IPS-20b (cell line): ENCODE measurements at regions not wholly inside any gene's neighbourhood (a gene's known extent, or its start where the extent isn't known, plus 50 kb on each side); places are given as distances from the start of the nearest gene placed in this dataset.

Source experiments
- H3K27ac ChIP-seq: one replicate; pipeline ENCODE4 v1.5.1; 2013; ENCODE audit warnings: low read length
- H3K27me3 ChIP-seq: 2 replicates; pipeline ENCODE4 v1.6.1; 2013; ENCODE audit warnings: mild to moderate bottlenecking, low read length, inconsistent platforms; ENCODE audit not compliant: insufficient read depth
- H3K36me3 ChIP-seq: 2 replicates; pipeline ENCODE4 v1.6.1; 2013; ENCODE audit warnings: low read depth, mild to moderate bottlenecking, inconsistent platforms, low read length, moderate library complexity; ENCODE audit not compliant: insufficient read depth
- H3K4me1 ChIP-seq: 2 replicates; pipeline ENCODE4 v1.6.1; 2013; ENCODE audit warnings: mild to moderate bottlenecking, control low read depth, inconsistent platforms, low read length, moderate library complexity; ENCODE audit not compliant: insufficient read depth
- H3K4me3 ChIP-seq: 2 replicates; pipeline ENCODE4 v1.5.1; 2013; ENCODE audit warnings: mild to moderate bottlenecking, low read length, inconsistent platforms
- H3K9ac ChIP-seq: 2 replicates; pipeline ENCODE4 v1.6.1; 2013; ENCODE audit warnings: low read depth, mild to moderate bottlenecking, inconsistent platforms, low read length, moderate library complexity
- H3K9me3 ChIP-seq: 2 replicates; pipeline ENCODE4 v1.6.1; 2013; ENCODE audit warnings: mild to moderate bottlenecking, low read depth, low read length, inconsistent platforms; ENCODE audit not compliant: insufficient read depth

- Histone ChIP-seq H3K36me3 (no peaks in the 10 kb centered on the region), H3K9me3 (no peaks in the 10 kb centered on the region), H3K4me3 (no peak overlapping the region), H3K9ac (no peak overlapping the region), H3K27me3 (no peaks in the 10 kb centered on the region), H3K27ac (no peak overlapping the region), H3K4me1 (no peaks in the 10 kb centered on the region)
Measured at GRCh38 chr5:3287516-3287915, 308.1 kb upstream of the IRX1 start.

- no peak overlapping the region for H3K27ac ChIP-seq
- 0 out of 2 replicates have a peak, but pooled peaks cover 3% of the 10 kb centered on the region for H3K4me1 ChIP-seq
- H3K27me3 ChIP-seq, result no peaks in the 10 kb centered on the region
- no peaks in the 10 kb centered on the region for H3K36me3 ChIP-seq
- H3K9me3 ChIP-seq, result no peaks in the 10 kb centered on the region
- H3K9ac ChIP-seq, result no peak overlapping the region
- H3K4me3 ChIP-seq, result no peak overlapping the region
Measured at GRCh38 chr5:3285621-3286020, 310.0 kb upstream of the IRX1 start.

DNA sequence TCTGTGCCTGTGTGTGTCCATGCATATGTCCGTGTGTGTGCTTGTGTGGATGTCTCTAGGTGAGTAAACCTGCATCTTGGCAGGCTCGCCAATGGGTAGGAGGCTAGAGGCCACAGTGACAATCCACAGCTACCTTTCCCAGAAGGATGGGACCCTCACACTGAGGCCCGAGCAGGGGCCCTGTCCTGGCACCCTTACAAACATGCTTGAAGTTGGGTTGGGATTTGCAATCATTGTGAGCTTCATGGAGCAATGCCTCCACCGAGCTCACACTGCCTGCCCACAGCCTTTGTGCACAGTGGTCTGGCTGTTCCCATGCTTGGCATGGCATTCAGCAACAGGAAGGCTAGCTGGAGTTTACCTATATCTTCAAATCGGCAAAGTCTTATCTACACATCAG lies 311.1 kb upstream of the IRX1 start:
- no peaks in the 10 kb centered on the region for H3K36me3 ChIP-seq
- H3K9ac ChIP-seq, result no peak overlapping the region
- 0 out of 2 replicates have a peak, but pooled peaks cover 3% of the 10 kb centered on the region for H3K4me1 ChIP-seq
- H3K4me3 ChIP-seq, result no peak overlapping the region
- no peaks in the 10 kb centered on the region for H3K9me3 ChIP-seq
- no peak overlapping the region for H3K27ac ChIP-seq
- no peaks in the 10 kb centered on the region for H3K27me3 ChIP-seq

- no peaks in the 10 kb centered on the region for H3K9me3 ChIP-seq
- no peak overlapping the region for H3K9ac ChIP-seq
- H3K4me3 ChIP-seq, result no peak overlapping the region
- no peak overlapping the region for H3K27ac ChIP-seq
- peaks cover 8% of the 10 kb centered on the region; the same call in 1 of the 2 replicates for H3K4me1 ChIP-seq
- no peaks in the 10 kb centered on the region for H3K27me3 ChIP-seq
- H3K36me3 ChIP-seq, result no peaks in the 10 kb centered on the region
Measured at GRCh38 chr5:3282841-3283240, 312.8 kb upstream of the IRX1 start.

DNA sequence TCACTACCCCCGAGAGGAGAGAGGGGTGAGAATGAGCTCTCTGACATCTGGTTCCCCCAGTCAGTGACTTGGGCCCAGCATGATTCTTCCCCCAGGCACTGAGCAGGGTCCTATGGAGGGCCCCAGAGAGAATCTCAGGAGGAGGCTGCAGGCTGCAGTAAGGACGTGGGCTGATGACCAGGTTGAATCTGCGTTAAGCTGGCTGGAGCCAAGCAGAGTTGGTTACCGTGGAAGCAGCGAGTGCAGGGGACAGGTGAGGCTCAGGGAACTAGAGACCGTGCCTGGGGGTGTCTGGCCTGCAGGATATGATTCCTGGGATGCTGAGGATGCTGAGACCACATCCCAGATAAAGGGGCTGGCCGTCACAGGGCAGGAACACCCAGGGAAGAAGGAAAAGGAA lies 314.3 kb upstream of the IRX1 start:
- Histone ChIP-seq H3K4me1 (peaks cover 11% of the 10 kb centered on the region; the same call in 1 of the 2 replicates), H3K27me3 (no peaks in the 10 kb centered on the region), H3K9ac (no peak overlapping the region), H3K4me3 (no peak overlapping the region), H3K27ac (no peak overlapping the region), H3K36me3 (no peaks in the 10 kb centered on the region), H3K9me3 (no peaks in the 10 kb centered on the region)

DNA sequence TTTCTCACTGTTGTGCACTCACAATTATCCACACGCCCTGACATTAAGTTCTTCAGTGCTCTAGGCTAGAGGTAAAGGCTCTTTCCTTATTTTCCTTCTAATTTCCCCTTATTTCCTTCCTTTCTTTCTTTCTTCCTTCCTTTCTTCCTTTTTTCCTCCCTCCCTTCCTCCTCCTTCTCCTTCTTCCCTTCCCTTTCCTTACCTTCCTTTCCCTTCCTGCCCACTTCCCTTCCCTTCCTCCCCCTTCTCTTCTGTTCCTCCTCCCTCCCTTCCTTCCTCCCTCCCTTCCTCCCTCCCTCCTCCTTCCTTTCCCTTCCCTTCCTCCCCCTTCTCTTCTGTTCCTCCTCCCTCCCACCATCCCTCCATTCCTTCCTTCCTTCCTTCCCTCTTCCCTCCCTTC lies 317.0 kb upstream of the IRX1 start:
- Histone ChIP-seq H3K9ac (no peak overlapping the region), H3K4me3 (no peak overlapping the region), H3K27me3 (0 out of 2 replicates have a peak, but pooled peaks cover 5% of the 10 kb centered on the region), H3K4me1 (peaks cover 11% of the 10 kb centered on the region; the same call in 1 of the 2 replicates), H3K36me3 (no peaks in the 10 kb centered on the region), H3K9me3 (no peaks in the 10 kb centered on the region), H3K27ac (no peak overlapping the region)

DNA sequence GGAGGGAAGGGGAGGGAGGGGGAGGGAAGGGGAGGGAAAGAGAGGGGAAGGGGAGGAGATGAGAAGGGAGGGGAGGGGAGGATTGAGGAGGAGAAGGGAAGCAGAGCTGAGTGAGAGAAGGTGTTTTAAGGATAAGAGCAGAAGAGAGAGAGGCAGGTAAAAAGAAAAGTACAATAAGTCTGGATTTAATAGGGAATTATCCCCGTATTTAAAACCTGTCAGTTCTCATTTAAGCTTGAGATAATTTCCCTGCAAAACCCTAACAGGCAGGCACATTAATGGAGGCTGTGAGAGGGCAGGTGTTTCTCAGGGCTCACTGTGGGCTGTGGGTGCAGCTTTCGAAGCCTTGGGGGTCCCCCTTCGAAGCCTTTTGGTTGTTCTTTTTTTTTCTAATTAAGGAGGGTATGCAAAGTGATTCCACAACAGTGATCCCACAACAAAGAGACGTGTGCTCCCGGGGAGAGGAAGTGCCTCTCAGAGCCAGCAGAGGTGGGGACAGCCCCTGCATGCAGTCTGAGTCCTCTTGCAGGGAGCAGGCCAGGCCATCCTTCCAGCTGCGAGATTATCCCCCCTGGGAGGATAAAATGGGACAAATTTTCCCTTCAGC lies 317.9 kb upstream of the IRX1 start:
- Histone ChIP-seq H3K27me3 (0 out of 2 replicates have a peak, but pooled peaks cover 5% of the 10 kb centered on the region), H3K4me1 (peaks cover 11% of the 10 kb centered on the region; the same call in 1 of the 2 replicates), H3K9me3 (no peaks in the 10 kb centered on the region), H3K4me3 (no peak overlapping the region; the same call in 1 of the 2 replicates), H3K9ac (no peak overlapping the region), H3K36me3 (no peaks in the 10 kb centered on the region), H3K27ac (no peak overlapping the region)

DNA sequence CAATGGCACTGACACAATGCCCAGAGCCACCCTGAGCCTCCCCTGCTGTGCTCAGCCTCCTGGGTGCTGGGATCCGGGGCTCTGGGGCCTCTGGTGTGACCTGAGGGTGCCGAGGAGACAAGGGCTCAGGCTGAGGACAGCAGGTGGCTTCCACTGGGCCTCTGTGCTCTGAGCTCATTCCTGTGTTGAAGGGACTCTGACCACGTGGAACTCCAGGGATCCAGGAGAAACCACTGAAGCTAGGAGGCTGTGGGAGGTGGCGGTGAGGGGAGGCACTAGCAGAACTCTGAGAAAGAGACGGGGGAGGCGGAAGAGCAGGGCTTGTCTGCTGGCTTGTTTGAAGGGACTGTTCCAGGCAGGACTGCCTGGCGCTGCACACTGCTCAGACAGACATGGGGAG lies 318.7 kb upstream of the IRX1 start:
- Histone ChIP-seq H3K36me3 (no peaks in the 10 kb centered on the region), H3K9me3 (no peaks in the 10 kb centered on the region), H3K27me3 (0 out of 2 replicates have a peak, but pooled peaks cover 5% of the 10 kb centered on the region), H3K4me3 (no peak overlapping the region), H3K4me1 (peaks cover 11% of the 10 kb centered on the region; the same call in 1 of the 2 replicates), H3K27ac (no peak overlapping the region), H3K9ac (no peak overlapping the region)

- H3K4me3 ChIP-seq, result no peak overlapping the region
- no peaks in the 10 kb centered on the region for H3K4me1 ChIP-seq
- no peak overlapping the region for H3K27ac ChIP-seq
- no peaks in the 10 kb centered on the region for H3K9me3 ChIP-seq
- H3K27me3 ChIP-seq, result no peaks in the 10 kb centered on the region
- H3K9ac ChIP-seq, result no peak overlapping the region
- H3K36me3 ChIP-seq, result no peaks in the 10 kb centered on the region
Measured at GRCh38 chr5:3269395-3270169, 326.1 kb upstream of the IRX1 start.

DNA sequence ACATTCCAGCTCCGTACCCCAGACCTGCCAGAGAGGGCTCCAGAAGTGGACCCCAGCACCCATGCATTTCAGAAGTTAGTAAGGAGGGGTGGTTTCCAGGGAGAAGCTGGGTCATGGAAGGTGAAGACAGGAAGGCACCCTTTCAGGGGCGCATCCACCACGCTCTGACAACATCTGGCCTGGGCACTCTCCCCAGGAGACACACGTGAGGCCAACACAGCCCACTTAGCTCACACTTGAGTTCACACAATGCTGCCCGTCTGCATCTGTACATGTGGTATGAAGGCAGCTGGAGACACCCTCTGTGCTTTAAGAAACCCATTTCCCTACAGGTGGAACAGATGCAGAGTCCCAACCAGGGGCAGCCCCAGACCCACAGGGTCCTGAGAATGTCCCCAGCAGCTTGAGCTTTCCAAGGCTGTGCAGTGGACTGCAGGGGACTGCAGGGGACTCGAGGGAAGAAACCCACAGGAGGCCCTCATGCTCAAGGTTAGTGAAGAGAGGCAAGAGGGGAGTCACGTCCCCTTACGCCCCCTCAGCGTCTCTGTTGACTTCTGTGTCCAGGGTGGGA lies 326.8 kb upstream of the IRX1 start:
- Histone ChIP-seq H3K27ac (no peak overlapping the region), H3K9me3 (no peaks in the 10 kb centered on the region), H3K36me3 (no peaks in the 10 kb centered on the region), H3K4me1 (no peaks in the 10 kb centered on the region), H3K27me3 (no peaks in the 10 kb centered on the region), H3K4me3 (no peak overlapping the region), H3K9ac (no peak overlapping the region)

- H3K4me1 ChIP-seq, result no peaks in the 10 kb centered on the region
- no peaks in the 10 kb centered on the region for H3K9me3 ChIP-seq
- H3K36me3 ChIP-seq, result no peaks in the 10 kb centered on the region
- no peak overlapping the region for H3K27ac ChIP-seq
- no peaks in the 10 kb centered on the region for H3K27me3 ChIP-seq
- no peak overlapping the region for H3K9ac ChIP-seq
- no peak overlapping the region for H3K4me3 ChIP-seq
Measured at GRCh38 chr5:3266861-3267260, 328.8 kb upstream of the IRX1 start.

DNA sequence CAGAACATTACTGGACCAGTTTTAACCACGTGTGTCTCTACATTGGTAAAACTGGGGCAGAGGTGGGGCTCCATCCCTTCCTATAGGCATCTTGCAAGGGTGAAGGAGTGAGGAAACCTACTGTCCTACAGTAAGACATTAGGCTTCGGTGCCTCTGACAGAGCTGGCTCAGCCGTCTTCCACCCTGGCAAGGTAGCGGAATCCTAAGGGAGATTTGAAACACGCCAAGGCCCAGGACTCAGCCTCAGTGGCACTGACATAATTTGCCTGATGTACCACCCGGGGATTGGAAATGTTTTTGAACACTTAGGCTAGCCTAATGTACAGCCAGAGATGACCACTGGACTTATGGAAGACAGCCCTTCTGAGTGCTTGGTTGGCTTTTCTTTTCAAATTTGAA lies 329.7 kb upstream of the IRX1 start:
- H3K27me3 ChIP-seq, result no peaks in the 10 kb centered on the region
- no peak overlapping the region for H3K9ac ChIP-seq
- no peaks in the 10 kb centered on the region for H3K9me3 ChIP-seq
- no peak overlapping the region for H3K27ac ChIP-seq
- H3K36me3 ChIP-seq, result no peaks in the 10 kb centered on the region
- no peak overlapping the region for H3K4me3 ChIP-seq
- H3K4me1 ChIP-seq, result no peaks in the 10 kb centered on the region
